HFFc6 (cell line): ENCODE measurements at regions not wholly inside any gene's neighbourhood (a gene's known extent, or its start where the extent isn't known, plus 50 kb on each side); places are given as distances from the start of the nearest gene placed in this dataset.

ENCODE experiments used
- DNase-seq: peaks from one replicate; pipeline ENCODE4 v3.0.0-alpha.2; 2018
- H3K27ac Mint-ChIP-seq: 2 replicates; pipeline ENCODE4 v1.8.0; 2020; ENCODE audit warnings: mild to moderate bottlenecking, mixed read lengths
- H3K27me3 Mint-ChIP-seq: 2 replicates; pipeline ENCODE4 v1.8.0; 2021; ENCODE audit warnings: mild to moderate bottlenecking, moderate library complexity, mixed read lengths; ENCODE audit not compliant: insufficient read depth
- H3K36me3 Mint-ChIP-seq: 2 replicates; pipeline ENCODE4 v1.8.0; 2021; ENCODE audit warnings: low read depth, mixed read lengths
- H3K4me1 Mint-ChIP-seq: 2 replicates; pipeline ENCODE4 v1.8.0; 2020; ENCODE audit warnings: low read depth, mixed read lengths
- H3K4me3 Mint-ChIP-seq: 2 replicates; pipeline ENCODE4 v1.8.0; 2020; ENCODE audit warnings: mild to moderate bottlenecking, moderate library complexity, mixed read lengths
- H3K9me3 Mint-ChIP-seq: 2 replicates; pipeline ENCODE4 v1.8.0; 2020; ENCODE audit warnings: mild to moderate bottlenecking, mixed read lengths
- TF ChIP-seq, protein P1 (sequence below): fragments of 200-600 bp; sonication (generic); IDR thresholded peaks from 2 replicates; pipeline ENCODE4 v1.5.0; 2021; ENCODE audit warnings: antibody characterized with exemption, mild to moderate bottlenecking

- Mint-ChIP-seq H3K4me3 (no peak overlapping the region), H3K27me3 (peaks cover 1% of the 10 kb centered on the region; the same call in 1 of the 2 replicates), H3K27ac (no peak overlapping the region), H3K9me3 (peaks cover 35% of the 10 kb centered on the region), H3K36me3 (no peaks in the 10 kb centered on the region), H3K4me1 (no peaks in the 10 kb centered on the region)
- no peak for DNase-seq
- TF ChIP-seq, protein P1, sequence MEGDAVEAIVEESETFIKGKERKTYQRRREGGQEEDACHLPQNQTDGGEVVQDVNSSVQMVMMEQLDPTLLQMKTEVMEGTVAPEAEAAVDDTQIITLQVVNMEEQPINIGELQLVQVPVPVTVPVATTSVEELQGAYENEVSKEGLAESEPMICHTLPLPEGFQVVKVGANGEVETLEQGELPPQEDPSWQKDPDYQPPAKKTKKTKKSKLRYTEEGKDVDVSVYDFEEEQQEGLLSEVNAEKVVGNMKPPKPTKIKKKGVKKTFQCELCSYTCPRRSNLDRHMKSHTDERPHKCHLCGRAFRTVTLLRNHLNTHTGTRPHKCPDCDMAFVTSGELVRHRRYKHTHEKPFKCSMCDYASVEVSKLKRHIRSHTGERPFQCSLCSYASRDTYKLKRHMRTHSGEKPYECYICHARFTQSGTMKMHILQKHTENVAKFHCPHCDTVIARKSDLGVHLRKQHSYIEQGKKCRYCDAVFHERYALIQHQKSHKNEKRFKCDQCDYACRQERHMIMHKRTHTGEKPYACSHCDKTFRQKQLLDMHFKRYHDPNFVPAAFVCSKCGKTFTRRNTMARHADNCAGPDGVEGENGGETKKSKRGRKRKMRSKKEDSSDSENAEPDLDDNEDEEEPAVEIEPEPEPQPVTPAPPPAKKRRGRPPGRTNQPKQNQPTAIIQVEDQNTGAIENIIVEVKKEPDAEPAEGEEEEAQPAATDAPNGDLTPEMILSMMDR, result no peak
Measured at GRCh38 chr10:36224431-36224985, 582.4 kb upstream of the FZD8 start.

- Mint-ChIP-seq H3K4me3 (no peak overlapping the region), H3K27ac (no peak overlapping the region)
Measured at GRCh38 chr10:36221101-36221500, 579.0 kb upstream of the FZD8 start.

GRCh38 chr10:36220151-36220550 lies 578.1 kb upstream of the FZD8 start:
- H3K27ac Mint-ChIP-seq, result no peak overlapping the region

More at GRCh38 chr10:36221101-36221500, 579.0 kb upstream of the FZD8 start:
- TF ChIP-seq, protein P1, result no peak
- Mint-ChIP-seq H3K9me3 (peaks cover 28% of the 10 kb centered on the region), H3K4me1 (no peaks in the 10 kb centered on the region), H3K36me3 (no peaks in the 10 kb centered on the region), H3K27me3 (no peaks in the 10 kb centered on the region; the same call in 1 of the 2 replicates)
- no peak for DNase-seq

DNA sequence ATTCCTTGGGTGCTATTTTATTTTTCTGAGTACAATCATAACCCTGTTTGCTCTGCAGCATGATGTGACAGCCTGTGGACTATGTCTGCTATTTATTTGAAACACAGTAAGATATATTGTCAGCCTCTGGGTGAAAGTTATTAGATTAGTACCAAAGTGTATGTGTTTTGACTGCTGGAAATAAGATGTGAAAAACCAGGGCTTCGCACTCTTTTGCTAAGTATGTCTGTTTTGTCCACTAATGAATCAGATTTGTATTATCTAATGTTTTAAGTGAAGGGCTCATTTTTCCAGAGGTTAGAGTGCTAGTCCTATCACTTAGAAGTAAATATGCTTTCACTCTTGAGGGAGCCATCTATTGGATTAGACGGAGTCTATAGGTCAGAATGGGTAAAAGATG lies 569.8 kb upstream of the FZD8 start:
- no peak for DNase-seq

More at GRCh38 chr10:36220151-36220550, 578.1 kb upstream of the FZD8 start:
- H3K9me3 Mint-ChIP-seq, result peaks cover 32% of the 10 kb centered on the region
- no peaks in the 10 kb centered on the region for H3K4me1 Mint-ChIP-seq
- TF ChIP-seq, protein P1, result no peak
- DNase-seq, result no peak
- no peak overlapping the region for H3K4me3 Mint-ChIP-seq
- no peaks in the 10 kb centered on the region for H3K36me3 Mint-ChIP-seq
- no peaks in the 10 kb centered on the region; the same call in 1 of the 2 replicates for H3K27me3 Mint-ChIP-seq

DNA sequence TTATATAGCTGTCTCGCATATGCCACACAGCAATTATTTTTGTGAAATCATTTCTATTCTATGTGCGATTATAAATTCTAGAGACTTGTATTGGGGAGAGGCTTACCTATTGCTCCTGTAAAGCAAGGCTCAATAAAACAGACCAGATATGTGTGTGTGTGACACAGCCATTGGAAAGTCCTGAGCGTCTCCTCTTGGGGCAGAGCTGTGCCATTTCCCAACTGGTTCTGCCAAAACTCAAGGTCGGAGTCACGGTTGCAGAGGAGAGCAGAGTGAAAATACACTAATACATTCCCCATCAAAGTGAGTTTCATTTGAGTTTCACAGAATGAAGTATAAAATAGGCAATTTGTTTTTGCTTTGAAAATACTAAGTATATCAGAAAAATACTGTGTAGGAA lies 567.4 kb upstream of the FZD8 start:
- no peak for DNase-seq
- Mint-ChIP-seq H3K27ac (no peak overlapping the region), H3K9me3 (peaks cover 18% of the 10 kb centered on the region), H3K4me1 (no peaks in the 10 kb centered on the region), H3K36me3 (no peaks in the 10 kb centered on the region), H3K4me3 (no peak overlapping the region), H3K27me3 (no peaks in the 10 kb centered on the region; the same call in 1 of the 2 replicates)
- TF ChIP-seq, protein P1, result no peak

More for the DNA sequence above, 569.8 kb upstream of the FZD8 start:
- Mint-ChIP-seq H3K4me1 (no peaks in the 10 kb centered on the region), H3K27me3 (no peaks in the 10 kb centered on the region; the same call in 1 of the 2 replicates), H3K36me3 (no peaks in the 10 kb centered on the region), H3K4me3 (no peak overlapping the region), H3K27ac (no peak overlapping the region), H3K9me3 (peaks cover 21% of the 10 kb centered on the region)
- TF ChIP-seq, protein P1, result no peak
